ENCODE measurements at regions not wholly inside any gene's neighbourhood (a gene's known extent, or its start where the extent isn't known, plus 50 kb on each side); places are given as distances from the start of the nearest gene placed in this dataset.

DNA sequence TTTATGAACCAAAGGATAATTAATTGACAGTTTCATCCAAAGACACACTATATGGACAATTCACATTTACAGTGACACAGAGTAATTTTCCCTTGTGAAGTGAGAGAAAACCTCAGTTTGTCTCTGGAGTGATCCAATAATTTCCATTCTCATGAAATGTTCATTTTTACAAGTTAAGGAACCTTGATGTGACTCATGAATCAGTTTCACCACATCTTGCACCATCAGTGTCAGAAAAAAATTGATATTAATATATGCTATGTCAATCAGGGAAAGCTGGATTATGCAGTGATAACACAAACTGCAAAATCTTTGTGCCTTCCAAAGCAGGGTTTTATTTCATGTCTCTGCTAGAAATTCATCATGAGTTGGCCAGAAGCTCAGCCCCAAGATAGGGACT lies 348.1 kb downstream of the ARPP21 start:
- no peaks in the 10 kb centered on the region for H3K27me3 ChIP-seq
- no peak overlapping the region for H3K4me3 ChIP-seq
- H3K36me3 ChIP-seq = no peaks in the 10 kb centered on the region
- DNase-seq = no peak
- H3K9me3 ChIP-seq = no peaks in the 10 kb centered on the region
- TF ChIP-seq CTCF (IDR thresholded peaks at IDR 0.05) = no peak
- no peak for TF ChIP-seq POLR2A (IDR thresholded peaks at IDR 0.05)
- TF ChIP-seq EP300 (IDR thresholded peaks at IDR 0.05) = no peak
- no peak overlapping the region for H3K27ac ChIP-seq
- intact Hi-C loops (cut with DNase I) = no loop called here
- no peaks in the 10 kb centered on the region for H3K4me1 ChIP-seq (ENCODE audit: insufficient read depth)

- TF ChIP-seq EP300 (IDR thresholded peaks at IDR 0.05) (no peak), POLR2A (IDR thresholded peaks at IDR 0.05) (no peak), CTCF (IDR thresholded peaks at IDR 0.05) (no peak)
- H3K4me1 ChIP-seq (ENCODE audit: insufficient read depth) = no peaks in the 10 kb centered on the region
- H3K4me3 ChIP-seq = no peak overlapping the region
- no peaks in the 10 kb centered on the region for H3K9me3 ChIP-seq
- 21 to 41% (median 23%) methylated on average over 2 of the region's 2 CpGs for WGBS, 3 donors
- no peaks in the 10 kb centered on the region for H3K27me3 ChIP-seq
- no peak overlapping the region for H3K27ac ChIP-seq
- H3K36me3 ChIP-seq = no peaks in the 10 kb centered on the region
- intact Hi-C loops (cut with DNase I) = no loop called here
- DNase-seq = no peak
These were observed 352.7 kb downstream of the ARPP21 start for GRCh38 chr3:35992041-35992440.

GRCh38 chr3:36011791-36012190 lies 368.5 kb upstream of the STAC start:
- intact Hi-C loops (cut with DNase I) = no loop called here
- DNase-seq = no peak
- no peaks in the 10 kb centered on the region for H3K36me3 ChIP-seq

GRCh38 chr3:36013425-36013824 lies 366.9 kb upstream of the STAC start:
- no peaks in the 10 kb centered on the region for H3K4me1 ChIP-seq (ENCODE audit: insufficient read depth)
- H3K4me3 ChIP-seq = no peak overlapping the region
- no peak overlapping the region for H3K27ac ChIP-seq
- no peaks in the 10 kb centered on the region for H3K36me3 ChIP-seq
- no peaks in the 10 kb centered on the region for H3K27me3 ChIP-seq
- 3 to 10% (median 5%) methylated on average over 1 of the region's 1 CpG for WGBS, 3 donors
- intact Hi-C loops (cut with DNase I) = no loop called here
- no peak for DNase-seq
- H3K9me3 ChIP-seq = no peaks in the 10 kb centered on the region
- TF ChIP-seq POLR2A (IDR thresholded peaks at IDR 0.05) = no peak
- no peak for TF ChIP-seq CTCF (IDR thresholded peaks at IDR 0.05)

More at GRCh38 chr3:36011791-36012190, 368.5 kb upstream of the STAC start:
- Histone ChIP-seq H3K4me1 (ENCODE audit: insufficient read depth) (no peaks in the 10 kb centered on the region), H3K27me3 (no peaks in the 10 kb centered on the region), H3K27ac (no peak overlapping the region), H3K4me3 (no peak overlapping the region), H3K9me3 (no peaks in the 10 kb centered on the region)
- WGBS, 3 donors = 85 to 92% (median 88%) methylated on average over 2 of the region's 2 CpGs
- TF ChIP-seq EP300 (IDR thresholded peaks at IDR 0.05) (no peak), POLR2A (IDR thresholded peaks at IDR 0.05) (no peak), CTCF (IDR thresholded peaks at IDR 0.05) (no peak)

DNA sequence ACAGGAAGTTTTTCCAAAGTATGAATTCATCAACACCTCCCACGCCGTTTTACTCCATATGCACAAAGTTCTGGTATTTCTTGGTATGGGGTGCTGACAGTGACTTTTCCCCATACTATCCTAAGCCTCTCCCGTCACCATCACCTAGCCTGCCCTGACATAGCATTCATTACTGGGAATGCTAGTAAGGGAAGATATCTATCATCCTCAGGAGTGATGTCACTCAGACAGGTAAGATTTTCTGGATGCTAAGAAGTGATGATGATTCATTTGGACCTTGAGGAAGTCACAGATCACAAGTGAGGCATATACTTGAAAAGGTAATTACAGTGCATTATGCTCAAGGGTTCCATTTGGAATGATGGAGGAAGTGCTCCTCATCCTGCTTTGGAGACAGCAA lies 355.1 kb upstream of the STAC start:
- Histone ChIP-seq H3K27ac (no peak overlapping the region), H3K9me3 (no peaks in the 10 kb centered on the region), H3K36me3 (no peaks in the 10 kb centered on the region), H3K27me3 (no peaks in the 10 kb centered on the region), H3K4me1 (ENCODE audit: insufficient read depth) (no peaks in the 10 kb centered on the region), H3K4me3 (no peak overlapping the region)
- WGBS, 3 donors = 76 to 87% (median 76%) methylated on average over 3 of the region's 3 CpGs
- intact Hi-C loops (cut with DNase I) = no loop called here
- no peak for DNase-seq
- TF ChIP-seq POLR2A (IDR thresholded peaks at IDR 0.05) (no peak), EP300 (IDR thresholded peaks at IDR 0.05) (no peak), CTCF (IDR thresholded peaks at IDR 0.05) (no peak)
